DND-41 (cell line): ENCODE measurements at regions not wholly inside any gene's neighbourhood (a gene's known extent, or its start where the extent isn't known, plus 50 kb on each side); places are given as distances from the start of the nearest gene placed in this dataset.

Source experiments
- ATAC-seq: fragments of 200-7000 bp; cut with Tn5 transposase; 3 replicates; pipeline ENCODE4 v1.9.1; 2021; ENCODE audit warnings: low read depth; ENCODE audit not compliant: insufficient read depth
- DNase-seq: peaks from one replicate; pipeline ENCODE4 v3.0.0-alpha.2; 2020
- H2AFZ ChIP-seq: 2 replicates; pipeline ENCODE4 v1.6.0; 2012; ENCODE audit warnings: low read depth, low read length
- H3K27ac ChIP-seq: 2 replicates; pipeline ENCODE4 v1.5.1; 2012; ENCODE audit warnings: low read length, inconsistent platforms
- H3K27me3 ChIP-seq: fragments of 200-600 bp; sonication (generic); 2 replicates; pipeline ENCODE4 v1.6.0; 2012; ENCODE audit warnings: low read length, mild to moderate bottlenecking, inconsistent platforms; ENCODE audit not compliant: insufficient read depth, poor library complexity
- H3K36me3 ChIP-seq: 2 replicates; pipeline ENCODE4 v1.5.1; 2012; ENCODE audit warnings: low read length, inconsistent platforms; ENCODE audit not compliant: insufficient read depth
- H3K4me1 ChIP-seq: 2 replicates; pipeline ENCODE4 v1.5.1; 2012; ENCODE audit warnings: mild to moderate bottlenecking, low read length; ENCODE audit not compliant: insufficient read depth
- H3K4me2 ChIP-seq: 2 replicates; pipeline ENCODE4 v1.6.0; 2012; ENCODE audit warnings: mild to moderate bottlenecking, moderate library complexity, low read length, inconsistent platforms; ENCODE audit not compliant: insufficient read depth
- H3K4me3 ChIP-seq, 2 experiments: fragments of 200-600 bp in 1 of 2; shearing (Covaris generic) in 1 of 2; 2 replicates each; pipeline ENCODE4 v1.5.1; 2012 to 2016; ENCODE audit warnings: inconsistent platforms in 2 of 2, low read length in 2 of 2, mild to moderate bottlenecking in 2 of 2, low read depth in 1 of 2, moderate library complexity in 1 of 2
- H3K79me2 ChIP-seq: 2 replicates; pipeline ENCODE4 v1.6.0; 2012; ENCODE audit warnings: low read length, inconsistent platforms; ENCODE audit not compliant: insufficient read depth
- H3K9ac ChIP-seq: 2 replicates; pipeline ENCODE4 v1.6.0; 2012; ENCODE audit warnings: low read depth, mild to moderate bottlenecking, inconsistent platforms, low read length, moderate library complexity
- H3K9me3 ChIP-seq: 2 replicates; pipeline ENCODE4 v1.5.1; 2012; ENCODE audit warnings: low read length, moderate library complexity, mild to moderate bottlenecking, inconsistent platforms; ENCODE audit not compliant: insufficient read depth, severe bottlenecking
- H4K20me1 ChIP-seq: 2 replicates; pipeline ENCODE4 v1.6.0; 2012; ENCODE audit warnings: low read length; ENCODE audit not compliant: insufficient read depth
- CTCF ChIP-seq: IDR thresholded peaks from 2 replicates; pipeline ENCODE4 v1.5.1; 2012; ENCODE audit warnings: borderline replicate concordance, low read length, moderate library complexity, mild to moderate bottlenecking; ENCODE audit not compliant: poor library complexity, severe bottlenecking; ENCODE audit errors: extremely low read depth
- EZH2 ChIP-seq: IDR thresholded peaks from 3 replicates; pipeline ENCODE4 v1.6.1; 2012; ENCODE audit warnings: borderline replicate concordance, low read depth, mild to moderate bottlenecking, moderate library complexity, low read length, inconsistent platforms; ENCODE audit not compliant: severe bottlenecking

- ATAC-seq = peak; percentile 77
- H3K4me3 ChIP-seq = no peak overlapping the region
- H4K20me1 ChIP-seq = no peaks in the 10 kb centered on the region
- no peak overlapping the region for H2AFZ ChIP-seq
- no peaks in the 10 kb centered on the region for H3K9me3 ChIP-seq
- H3K4me1 ChIP-seq = peaks cover 10% of the 10 kb centered on the region
- H3K27ac ChIP-seq = no peak overlapping the region
- DNase-seq = peak; percentile 27
- no peaks in the 10 kb centered on the region for H3K27me3 ChIP-seq
- no peak overlapping the region for H3K9ac ChIP-seq
- TF ChIP-seq EZH2 (no peak), CTCF (no peak)
- H3K4me2 ChIP-seq = no peak overlapping the region
- no peaks in the 10 kb centered on the region for H3K36me3 ChIP-seq
- H3K79me2 ChIP-seq = no peaks in the 10 kb centered on the region
Measured at GRCh38 chr6:120354452-120355098, 979.7 kb downstream of the TBC1D32 start.

- Histone ChIP-seq H3K9ac (no peak overlapping the region), H3K79me2 (no peaks in the 10 kb centered on the region), H3K9me3 (no peaks in the 10 kb centered on the region), H3K4me1 (peaks cover 10% of the 10 kb centered on the region), H3K27ac (no peak overlapping the region), H4K20me1 (no peaks in the 10 kb centered on the region), H3K27me3 (no peaks in the 10 kb centered on the region), H3K4me2 (no peak overlapping the region), H3K36me3 (no peaks in the 10 kb centered on the region), H2AFZ (no peak overlapping the region), H3K4me3 (no peak overlapping the region)
- TF ChIP-seq EZH2 (no peak), CTCF (no peak)
- no peak for DNase-seq
- no peak for ATAC-seq
Measured at GRCh38 chr6:120352491-120352890, 981.8 kb downstream of the TBC1D32 start.

- Histone ChIP-seq H3K4me2 (no peak overlapping the region), H2AFZ (no peak overlapping the region), H3K9ac (no peak overlapping the region), H3K27me3 (no peaks in the 10 kb centered on the region), H3K4me3 (no peak overlapping the region), H3K36me3 (no peaks in the 10 kb centered on the region), H3K79me2 (no peaks in the 10 kb centered on the region), H3K9me3 (no peaks in the 10 kb centered on the region), H3K27ac (no peak overlapping the region), H3K4me1 (no peaks in the 10 kb centered on the region), H4K20me1 (no peaks in the 10 kb centered on the region)
- no peak for TF ChIP-seq EZH2
- TF ChIP-seq CTCF = no peak
- ATAC-seq (no peak), DNase-seq (no peak)
Measured at GRCh38 chr6:120348926-120349325, 985.4 kb downstream of the TBC1D32 start.

GRCh38 chr6:120328521-120328920 lies 979.0 kb upstream of the MAN1A1 start:
- TF ChIP-seq CTCF = no peak
- no peak for TF ChIP-seq EZH2
- Histone ChIP-seq H3K36me3 (no peaks in the 10 kb centered on the region), H3K79me2 (no peaks in the 10 kb centered on the region), H2AFZ (no peak overlapping the region), H4K20me1 (no peaks in the 10 kb centered on the region), H3K4me1 (no peaks in the 10 kb centered on the region), H3K4me2 (no peak overlapping the region), H3K27ac (no peak overlapping the region), H3K4me3 (no peak overlapping the region), H3K27me3 (no peaks in the 10 kb centered on the region), H3K9me3 (no peaks in the 10 kb centered on the region), H3K9ac (no peak overlapping the region)
- DNase-seq (no peak), ATAC-seq (no peak)
